ENCODE measurements at regions not wholly inside any gene's neighbourhood (a gene's known extent, or its start where the extent isn't known, plus 50 kb on each side); places are given as distances from the start of the nearest gene placed in this dataset.

- TF ChIP-seq NR3C1 (CRISPR knock-in tag; IDR thresholded peaks at IDR 0.05) (no peak), GFI1 (CRISPR knock-in tag; IDR thresholded peaks at IDR 0.05; ENCODE audit: borderline replicate concordance) (no peak), ATF7 (IDR thresholded peaks at IDR 0.05) (no peak), ATF7 (CRISPR knock-in tag; IDR thresholded peaks at IDR 0.05) (no peak), CHCHD3 (CRISPR knock-in tag; IDR thresholded peaks at IDR 0.05) (no peak), EZH2 (conservative IDR thresholded peaks at IDR 0.05; ENCODE audit: low read depth, low read length) (no peak), NFE2L2 (IDR thresholded peaks at IDR 0.05; ENCODE audit: low read length) (no peak), CTCF (CRISPR knock-in tag; IDR thresholded peaks at IDR 0.05) (no peak), REST (IDR thresholded peaks at IDR 0.05; ENCODE audit: borderline replicate concordance in 1 of 2, low read depth in 1 of 2, low read length in 2 of 2) (no peak), ZNF263 (CRISPR knock-in tag; IDR thresholded peaks at IDR 0.05) (no peak), RBFOX2 (IDR thresholded peaks at IDR 0.05; ENCODE audit: low read depth, low read length) (no peak), ZNF572 (CRISPR knock-in tag; IDR thresholded peaks at IDR 0.05) (no peak), KDM6A (CRISPR knock-in tag; IDR thresholded peaks at IDR 0.05; ENCODE audit: low read depth) (no peak)
- TF ChIP-seq, protein P1, sequence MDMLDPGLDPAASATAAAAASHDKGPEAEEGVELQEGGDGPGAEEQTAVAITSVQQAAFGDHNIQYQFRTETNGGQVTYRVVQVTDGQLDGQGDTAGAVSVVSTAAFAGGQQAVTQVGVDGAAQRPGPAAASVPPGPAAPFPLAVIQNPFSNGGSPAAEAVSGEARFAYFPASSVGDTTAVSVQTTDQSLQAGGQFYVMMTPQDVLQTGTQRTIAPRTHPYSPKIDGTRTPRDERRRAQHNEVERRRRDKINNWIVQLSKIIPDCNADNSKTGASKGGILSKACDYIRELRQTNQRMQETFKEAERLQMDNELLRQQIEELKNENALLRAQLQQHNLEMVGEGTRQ (IDR thresholded peaks at IDR 0.05; ENCODE audit: low read depth, low read length), result no peak
- TF ChIP-seq, protein P1 (CRISPR knock-in tag; IDR thresholded peaks at IDR 0.05; ENCODE audit: borderline replicate concordance), result no peak
These were observed 180.9 kb downstream of the FAM170A start for GRCh38 chr5:119810217-119810616.

Data from HepG2 (cell line).